HG02588 (cell line): ENCODE measurements at regions not wholly inside any gene's neighbourhood (a gene's known extent, or its start where the extent isn't known, plus 50 kb on each side); places are given as distances from the start of the nearest gene placed in this dataset.

Experiments
- ATAC-seq: cut with Tn5 transposase; IDR thresholded peaks from one replicate; pipeline ENCODE4 v1.9.1; 2021; ENCODE audit warnings: mild to moderate bottlenecking, moderate library complexity; ENCODE audit not compliant: unreplicated experiment

GRCh38 chr15:81987628-81988027, 58.2 kb downstream of the MEX3B start:
- ATAC-seq: no peak

DNA sequence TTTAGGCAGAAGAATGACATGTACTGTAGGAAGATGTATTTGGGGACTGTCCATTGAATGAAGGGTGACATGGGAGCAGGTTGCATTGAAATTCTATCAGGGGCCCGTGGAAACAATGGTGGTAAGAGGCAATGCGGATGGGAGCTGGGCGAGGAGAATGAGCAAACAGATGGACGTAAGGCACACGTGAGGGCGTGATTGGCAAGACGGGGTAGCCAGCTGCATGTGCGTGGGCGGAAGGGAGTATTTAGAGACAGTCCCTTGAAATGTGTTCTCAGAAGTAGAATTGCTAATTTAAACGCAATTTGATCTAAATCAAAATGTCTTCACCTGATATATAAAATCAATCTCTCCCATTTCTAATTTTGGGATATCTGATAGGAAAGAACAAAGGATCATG, 62.3 kb downstream of the MEX3B start:
- ATAC-seq: no peak

- no peak for ATAC-seq
Observed at GRCh38 chr15:81982808-81983207, 63.0 kb downstream of the MEX3B start.

DNA sequence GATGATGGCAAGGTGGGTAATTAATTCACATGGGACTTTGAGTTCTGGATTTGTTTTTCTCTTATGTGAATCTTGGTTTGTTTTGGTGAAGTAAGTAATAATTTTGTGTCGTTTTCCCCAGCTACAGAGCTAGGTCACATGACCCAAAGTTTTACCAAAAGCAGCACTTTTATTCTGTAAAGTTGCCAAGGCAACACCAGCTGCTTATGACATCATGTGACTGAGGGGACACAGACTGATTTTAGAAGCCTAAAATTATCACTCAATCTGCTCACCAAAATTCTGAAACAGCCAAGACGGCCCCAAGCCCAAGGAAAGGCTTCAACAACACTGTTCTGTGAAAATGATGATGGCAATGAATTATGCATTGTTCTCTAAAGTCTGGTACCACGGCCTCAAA, 63.9 kb downstream of the MEX3B start:
- ATAC-seq: no peak

GRCh38 chr15:81977464-81977863, 68.4 kb downstream of the MEX3B start:
- ATAC-seq: no peak

DNA sequence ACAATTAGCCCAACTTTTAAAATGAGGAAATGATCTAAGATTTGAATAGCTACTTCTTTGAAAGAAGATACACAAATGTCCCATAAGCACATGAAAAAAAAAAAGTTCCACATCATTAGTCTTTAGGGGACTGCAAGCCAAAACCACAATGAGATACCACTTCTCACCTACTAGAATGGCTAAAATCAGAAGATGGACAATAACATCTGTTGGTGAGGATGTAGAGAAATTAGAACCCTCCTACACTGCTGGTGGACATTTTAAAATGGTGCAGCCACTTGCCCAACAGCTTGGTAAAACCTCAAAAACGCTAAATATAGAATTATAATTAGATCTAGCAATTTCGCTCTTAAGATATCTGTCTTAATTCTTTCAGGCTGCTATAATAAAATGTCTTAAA, 77.1 kb downstream of the MEX3B start:
- ATAC-seq: no peak

GRCh38 chr15:81966631-81967030, 79.2 kb downstream of the MEX3B start:
- ATAC-seq: no peak

GRCh38 chr15:81962482-81962881, 83.3 kb downstream of the MEX3B start:
- no peak for ATAC-seq

DNA sequence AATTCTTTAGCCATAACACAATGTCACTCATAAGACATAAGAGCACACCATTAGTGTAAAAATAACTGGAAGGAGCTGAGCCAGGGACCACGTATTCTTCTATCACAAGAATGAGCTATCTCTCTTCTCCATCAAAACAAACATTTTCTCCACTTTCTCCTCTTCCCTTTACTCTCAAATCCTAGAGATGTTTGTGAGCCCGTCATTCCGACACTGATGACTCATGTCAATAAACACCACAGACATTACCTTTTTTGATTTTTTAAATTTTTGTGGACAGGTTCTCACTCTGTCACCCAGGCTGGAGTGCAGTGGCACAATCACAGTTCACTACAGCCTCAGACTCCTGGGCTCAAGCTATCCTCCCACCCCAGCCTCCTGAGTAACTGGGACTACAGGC, 86.6 kb downstream of the MEX3B start:
- no peak for ATAC-seq

DNA sequence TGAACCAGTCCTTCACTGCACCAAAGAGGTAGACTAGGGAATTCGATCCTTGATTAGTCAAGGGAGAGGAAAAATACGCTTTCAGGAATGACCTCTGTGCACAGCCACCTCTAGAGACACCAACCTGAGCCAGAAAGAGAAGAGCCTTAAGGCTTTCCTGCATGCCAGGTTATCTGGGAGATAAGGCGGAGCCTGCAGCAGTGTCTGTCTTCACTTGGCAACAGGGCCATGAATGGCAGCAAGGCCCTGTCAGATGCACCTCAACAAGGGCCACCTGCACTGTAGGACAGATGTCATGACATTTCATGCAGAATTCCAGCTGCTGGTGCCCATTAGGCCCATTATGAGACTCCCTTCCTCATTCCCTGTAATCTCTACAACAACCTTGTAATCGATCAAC, 88.1 kb downstream of the MEX3B start:
- ATAC-seq: no peak

DNA sequence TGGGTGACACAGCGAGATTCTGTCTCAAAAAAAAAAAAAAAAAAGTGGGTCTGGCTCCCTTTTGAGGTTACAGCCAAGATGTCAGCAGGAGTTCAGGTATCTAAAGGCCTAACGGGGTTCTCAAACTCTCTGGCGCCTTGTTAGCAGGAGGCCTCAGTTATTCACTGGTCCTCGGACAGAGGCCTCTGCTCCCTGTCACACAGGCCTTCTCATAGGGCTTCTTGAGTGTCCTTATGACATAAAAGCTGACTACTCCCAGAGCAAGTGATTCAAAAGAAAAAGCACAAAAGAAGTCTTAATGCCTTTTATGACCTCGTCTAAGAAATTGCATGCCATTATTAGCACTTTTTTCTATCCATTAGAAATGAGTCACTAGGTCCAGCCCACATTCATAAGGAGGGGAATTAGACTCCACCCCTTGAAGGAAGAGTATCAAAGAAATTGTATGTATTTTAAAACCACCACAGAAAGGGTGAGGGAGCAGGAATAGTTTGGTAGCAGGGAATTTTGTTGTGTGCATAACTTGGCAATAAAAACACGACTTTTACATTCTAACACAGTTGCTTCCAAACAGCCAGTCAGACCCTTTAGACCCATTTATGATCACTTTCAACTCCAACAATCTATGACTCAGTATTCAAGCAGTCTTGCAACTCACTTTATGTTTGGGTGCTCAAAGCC, 90.3 kb downstream of the MEX3B start:
- ATAC-seq: no peak

GRCh38 chr15:81954158-81954783, 91.5 kb downstream of the MEX3B start:
- ATAC-seq: no peak

DNA sequence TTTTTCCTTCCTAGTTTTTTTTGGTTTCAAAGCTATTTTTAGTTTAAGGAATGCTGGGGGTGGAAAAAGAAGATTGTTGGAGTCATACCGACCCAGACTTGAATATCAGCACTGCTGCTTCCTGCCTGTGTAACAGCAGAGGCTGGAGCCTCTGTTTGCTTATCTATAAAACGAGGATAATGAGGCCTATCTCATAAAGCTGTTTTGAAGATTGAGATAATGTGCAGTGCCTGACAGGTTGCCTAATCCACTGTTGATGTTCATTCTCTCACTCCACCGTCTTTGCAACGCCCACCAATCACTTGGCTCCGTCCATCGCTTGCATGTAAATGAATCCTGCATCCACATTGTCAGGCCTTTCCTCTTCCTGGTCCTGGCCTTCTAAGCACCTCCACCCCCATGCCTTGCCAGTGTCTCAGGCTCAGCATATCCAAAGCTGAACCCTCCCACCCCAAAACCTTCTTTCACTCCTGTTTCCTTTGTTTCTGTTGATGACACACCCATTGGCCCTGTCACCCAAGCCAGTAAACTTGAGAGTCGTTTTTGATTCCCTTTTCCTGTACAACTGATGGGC, 94.9 kb downstream of the MEX3B start:
- ATAC-seq: no peak

GRCh38 chr15:81948751-81949150, 97.1 kb downstream of the MEX3B start:
- ATAC-seq: no peak

GRCh38 chr15:81948222-81948621, 97.6 kb downstream of the MEX3B start:
- ATAC-seq: no peak

GRCh38 chr15:81947548-81947947, 98.3 kb downstream of the MEX3B start:
- no peak for ATAC-seq

DNA sequence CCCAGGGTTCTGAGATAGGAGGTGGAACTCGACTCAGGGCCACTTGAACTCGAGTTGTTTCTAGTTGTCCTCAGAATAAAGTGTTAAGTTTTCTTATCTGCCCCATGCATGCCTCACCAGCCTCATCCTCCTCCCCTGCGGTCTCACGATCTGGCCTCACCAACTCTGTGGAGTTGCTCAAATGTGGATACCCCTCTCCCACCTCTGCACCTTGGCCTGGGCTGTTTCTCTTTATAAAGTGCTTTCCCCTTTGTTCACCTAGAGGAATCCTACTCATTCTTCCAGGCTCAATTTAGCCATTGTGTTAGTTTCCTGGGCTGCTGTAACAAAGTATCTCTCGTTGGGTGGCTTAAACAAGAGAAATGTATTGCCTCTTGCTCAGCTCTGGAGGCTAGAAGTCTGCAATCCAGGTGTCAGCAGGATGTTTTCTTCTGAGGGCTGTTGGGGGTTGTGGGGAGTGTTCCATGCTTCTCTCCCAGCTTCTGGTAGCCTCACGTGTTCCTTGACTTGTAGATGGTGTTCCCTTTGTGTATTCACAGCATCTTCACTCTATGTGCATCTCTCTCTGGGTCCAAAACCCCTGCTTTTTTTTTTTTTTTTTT, 100.7 kb downstream of the MEX3B start:
- ATAC-seq: no peak

GRCh38 chr15:81942655-81943195, 103.1 kb downstream of the MEX3B start:
- ATAC-seq: no peak

GRCh38 chr15:81942157-81942556, 103.7 kb downstream of the MEX3B start:
- ATAC-seq: no peak

GRCh38 chr15:81941479-81941878, 104.3 kb downstream of the MEX3B start:
- ATAC-seq: no peak

GRCh38 chr15:81940467-81941451, 105.1 kb downstream of the MEX3B start:
- no peak for ATAC-seq
